ENCODE measurements at regions not wholly inside any gene's neighbourhood (a gene's known extent, or its start where the extent isn't known, plus 50 kb on each side); places are given as distances from the start of the nearest gene placed in this dataset.

DNA sequence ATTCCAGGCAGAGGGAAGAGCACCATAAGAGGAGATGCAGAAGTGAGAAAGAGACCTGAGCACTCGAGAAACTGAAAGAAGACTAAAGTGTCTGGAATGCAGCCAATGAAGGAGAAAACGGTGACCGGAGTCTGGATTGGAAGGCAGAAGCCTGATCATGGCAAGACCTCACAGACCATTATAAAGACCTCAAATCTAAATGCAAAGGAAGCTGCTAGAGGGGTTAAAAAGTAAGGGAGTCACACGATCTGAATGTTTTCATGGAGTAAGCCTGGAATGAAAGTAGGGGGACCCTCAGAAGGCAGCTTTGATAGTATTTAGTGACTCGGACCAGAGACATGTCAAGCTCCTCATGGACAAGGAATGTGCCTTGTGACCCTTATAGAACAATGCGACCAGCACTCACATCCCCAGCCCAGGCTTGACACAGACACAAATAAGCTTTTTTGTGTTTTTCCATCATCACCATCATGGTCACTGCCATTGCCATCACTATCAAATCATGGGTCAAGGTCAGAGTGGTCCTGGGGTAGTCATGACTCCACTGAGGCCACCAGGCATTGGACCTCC is 183.6 kb downstream of the SEC16B start:
- no peak for DNase-seq

DNA sequence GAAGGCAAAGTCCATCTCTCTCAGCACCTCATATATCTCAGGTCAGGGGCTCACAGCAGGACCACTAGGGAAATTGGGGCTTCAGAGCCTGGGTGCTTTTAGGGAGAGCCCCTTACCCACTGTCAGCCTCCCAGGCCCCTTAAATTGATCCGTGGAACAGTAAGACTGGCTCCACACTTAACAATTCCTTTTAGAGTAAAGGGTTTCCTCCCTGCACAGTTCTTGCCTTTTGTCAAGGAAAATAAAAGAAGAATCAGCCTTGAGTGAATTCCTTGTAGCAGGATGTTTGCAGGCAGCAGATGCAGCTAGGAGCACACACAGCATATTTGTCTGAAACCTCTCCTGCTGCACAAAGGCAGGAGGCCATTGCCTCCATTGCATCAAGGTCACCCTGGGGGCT is 184.9 kb downstream of the SEC16B start:
- DNase-seq, result no peak

- DNase-seq, result no peak
Measured at GRCh38 chr1:177784409-177784808, 185.4 kb downstream of the SEC16B start.

DNA sequence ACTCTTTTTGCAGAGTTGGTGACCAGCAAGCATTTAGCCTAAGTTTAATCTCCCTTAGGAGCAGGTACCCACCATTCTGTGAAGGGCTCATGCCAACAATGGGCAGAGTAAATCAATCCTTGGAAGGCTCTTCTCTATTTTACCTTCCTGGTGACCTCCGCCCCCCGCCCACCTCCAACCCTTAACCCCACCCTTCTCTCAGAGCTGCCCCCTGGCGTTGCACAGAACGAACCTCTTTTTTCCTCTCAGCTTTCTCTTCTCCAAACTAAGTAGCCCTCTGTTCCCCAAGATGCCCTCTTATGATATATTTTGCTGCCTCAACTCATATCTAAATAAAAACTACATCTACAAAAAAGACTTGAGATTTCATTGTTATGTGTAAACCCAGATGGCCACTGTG is 186.8 kb downstream of the SEC16B start:
- DNase-seq, result no peak

DNA sequence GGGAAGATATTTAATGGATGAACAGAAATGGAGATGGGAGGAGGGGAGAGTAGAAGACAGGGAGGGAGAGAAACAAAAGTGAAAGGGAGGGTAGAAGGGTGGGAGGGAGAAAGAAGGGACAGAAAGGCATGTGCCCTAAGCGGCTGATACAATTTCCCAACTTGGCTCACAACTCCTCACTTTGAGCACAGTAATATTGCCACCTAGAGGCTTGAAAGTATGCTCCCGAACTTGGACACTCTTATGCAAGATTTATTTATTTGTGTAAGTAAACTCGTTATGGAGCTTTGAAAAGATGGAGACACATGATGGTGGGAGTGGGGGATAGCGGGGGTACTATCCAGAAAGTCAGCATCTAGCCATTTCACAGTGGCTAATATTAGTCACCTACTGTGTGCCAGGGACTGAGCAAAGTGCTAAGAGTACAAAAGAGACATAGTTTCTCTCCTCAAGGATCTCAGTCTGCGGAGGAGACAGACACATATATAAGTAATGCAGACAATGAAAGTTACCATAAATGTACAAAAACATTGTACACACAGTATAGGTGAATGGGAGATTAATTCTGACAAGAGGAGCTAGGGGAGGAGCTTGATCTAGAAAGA is 189.7 kb downstream of the SEC16B start:
- DNase-seq, result peak in 2 of 14 donors; percentile 1 to 9

DNA sequence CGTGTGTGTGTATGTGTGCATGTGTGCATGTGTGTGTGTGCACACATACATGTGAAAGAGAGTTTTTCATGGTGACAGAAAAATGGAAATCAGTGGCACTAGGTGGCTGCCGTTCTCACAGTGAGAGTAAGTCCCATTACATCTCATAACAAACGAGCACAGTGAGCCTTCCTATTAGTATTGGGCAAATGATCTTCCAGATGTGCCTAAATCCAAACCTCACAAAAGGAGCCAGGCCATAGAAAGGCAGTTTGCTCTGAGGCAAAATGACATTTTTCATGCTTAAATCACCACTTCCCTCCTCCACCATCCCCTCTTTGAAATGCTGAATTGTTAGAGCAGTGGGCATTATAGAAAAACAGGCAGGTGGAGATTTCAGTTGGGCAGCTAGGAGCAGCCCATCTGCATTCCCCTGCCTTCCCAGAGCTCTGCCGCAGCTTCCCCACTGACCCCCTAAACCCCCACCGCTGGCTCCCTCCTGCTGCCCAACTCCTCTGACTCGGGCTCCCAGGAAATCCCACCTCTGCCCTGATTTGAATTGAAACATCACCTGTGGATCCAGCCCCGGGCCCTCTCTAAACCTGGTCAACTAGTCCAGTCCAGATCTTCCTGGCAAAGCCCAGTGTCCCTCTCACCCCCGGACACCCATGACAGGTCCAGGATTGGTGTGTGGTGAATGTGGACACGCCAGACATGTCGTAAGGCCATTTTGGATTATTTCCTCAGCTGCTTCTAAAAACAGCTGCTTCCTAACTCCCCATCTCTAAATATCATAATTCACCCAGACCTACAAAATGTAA is 190.5 kb downstream of the SEC16B start:
- no peak for DNase-seq

GRCh38 chr1:177775924-177776323 is 193.9 kb downstream of the SEC16B start:
- no peak for DNase-seq

DNA sequence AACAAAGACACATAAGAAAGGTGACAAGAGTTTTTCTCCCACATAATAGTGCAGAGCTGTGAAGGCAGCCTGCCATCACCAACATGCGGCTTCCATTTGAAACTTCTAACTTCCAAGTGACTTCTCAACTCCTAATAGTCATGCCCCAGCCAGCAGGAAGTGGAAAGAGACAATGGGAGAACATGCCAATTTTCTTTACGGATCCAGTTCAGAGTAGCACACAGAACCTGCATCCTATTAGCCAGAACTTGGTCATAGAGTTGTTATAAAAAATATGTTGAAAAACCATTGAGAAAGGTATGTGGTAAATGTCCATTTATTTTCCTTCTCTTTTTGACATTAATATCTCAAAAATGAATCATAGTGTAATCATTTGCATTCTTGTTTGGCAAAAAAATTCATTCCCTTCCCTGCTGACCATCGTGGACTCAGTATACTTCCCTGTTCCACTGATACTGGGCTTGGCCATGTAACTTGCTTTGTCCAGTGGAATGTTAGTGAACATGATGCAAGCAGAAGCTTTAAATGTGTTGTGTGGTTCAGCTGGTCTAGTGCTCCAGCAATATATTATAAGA is 197.4 kb downstream of the SEC16B start:
- no peak for DNase-seq

DNA sequence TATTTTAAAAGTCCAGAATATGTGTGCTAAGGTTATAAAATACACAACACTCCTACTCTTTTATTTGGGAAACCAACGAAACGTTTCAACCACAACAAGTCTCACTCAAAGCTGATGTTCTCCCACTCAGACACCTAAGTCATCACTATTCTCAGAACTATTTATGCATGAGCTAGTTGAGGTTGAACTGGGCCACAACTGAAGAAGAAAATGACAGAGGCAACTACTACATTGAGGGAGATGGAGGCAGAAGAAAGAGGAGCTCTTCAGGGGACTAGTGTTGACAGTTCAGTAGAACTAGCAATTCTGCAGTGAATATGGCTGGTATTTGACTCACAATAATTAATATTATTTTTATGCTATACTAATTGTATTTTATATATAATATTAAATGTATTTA is 198.2 kb downstream of the SEC16B start:
- DNase-seq, result no peak

- DNase-seq, result no peak
Measured at GRCh38 chr1:177770096-177770495, 199.8 kb downstream of the SEC16B start.

DNA sequence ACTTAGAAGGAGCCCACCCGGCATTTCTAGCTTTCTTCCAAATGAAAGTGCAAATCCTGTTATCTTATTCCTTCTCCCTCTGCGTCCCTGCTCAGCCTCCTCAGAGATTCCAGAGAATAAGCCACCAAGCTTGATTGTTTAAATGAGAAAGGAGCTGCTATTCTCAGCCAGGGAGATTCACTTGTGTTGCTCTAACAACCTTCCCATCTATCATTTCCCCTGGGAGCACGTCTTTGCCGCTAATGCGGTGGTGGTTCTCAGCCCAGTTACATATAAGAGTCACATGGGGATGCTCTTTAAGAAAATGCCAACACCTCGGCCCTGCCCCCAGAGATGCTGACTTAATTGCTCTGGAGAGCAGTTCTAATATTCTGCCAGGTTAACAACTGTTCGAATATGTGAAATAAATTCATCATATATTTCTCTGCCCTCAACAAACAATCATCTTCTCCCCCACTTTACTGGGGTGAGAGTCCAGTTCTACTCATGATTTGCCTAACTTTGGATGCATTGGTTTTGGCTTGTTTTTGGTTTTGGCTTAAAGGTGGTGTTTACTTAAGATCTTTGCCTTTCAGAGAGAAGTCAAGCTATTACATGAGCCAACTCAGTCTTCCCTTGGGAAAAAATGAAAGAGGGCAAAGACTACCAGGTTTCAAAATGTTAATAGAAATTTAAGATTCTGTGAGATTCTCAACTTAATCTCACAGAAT is 213.9 kb downstream of the SEC16B start:
- DNase-seq, result no peak

- DNase-seq, result no peak
Measured at GRCh38 chr1:177754603-177755002, 215.3 kb downstream of the SEC16B start.

DNA sequence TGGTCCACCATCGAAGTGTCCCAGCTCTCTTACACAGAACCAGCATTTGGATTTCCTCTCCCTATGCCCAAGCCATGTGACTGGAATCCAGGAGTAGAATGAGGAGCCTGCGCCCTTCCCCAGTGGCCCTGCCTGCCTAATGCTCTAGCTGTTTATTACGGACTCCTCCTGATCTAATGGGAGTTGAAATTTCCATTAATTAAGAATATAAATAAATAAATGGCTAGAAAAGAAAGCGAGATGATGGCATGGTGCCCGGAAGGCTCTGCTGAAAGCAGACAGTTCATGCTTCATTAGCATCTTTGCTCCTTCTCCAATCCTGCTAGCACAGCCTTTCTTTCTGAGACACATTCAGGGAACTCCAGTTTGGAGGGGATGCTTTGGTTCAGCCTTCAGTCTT is 216.2 kb downstream of the SEC16B start:
- DNase-seq, result peak in 2 of 14 donors; percentile 2 to 25

DNA sequence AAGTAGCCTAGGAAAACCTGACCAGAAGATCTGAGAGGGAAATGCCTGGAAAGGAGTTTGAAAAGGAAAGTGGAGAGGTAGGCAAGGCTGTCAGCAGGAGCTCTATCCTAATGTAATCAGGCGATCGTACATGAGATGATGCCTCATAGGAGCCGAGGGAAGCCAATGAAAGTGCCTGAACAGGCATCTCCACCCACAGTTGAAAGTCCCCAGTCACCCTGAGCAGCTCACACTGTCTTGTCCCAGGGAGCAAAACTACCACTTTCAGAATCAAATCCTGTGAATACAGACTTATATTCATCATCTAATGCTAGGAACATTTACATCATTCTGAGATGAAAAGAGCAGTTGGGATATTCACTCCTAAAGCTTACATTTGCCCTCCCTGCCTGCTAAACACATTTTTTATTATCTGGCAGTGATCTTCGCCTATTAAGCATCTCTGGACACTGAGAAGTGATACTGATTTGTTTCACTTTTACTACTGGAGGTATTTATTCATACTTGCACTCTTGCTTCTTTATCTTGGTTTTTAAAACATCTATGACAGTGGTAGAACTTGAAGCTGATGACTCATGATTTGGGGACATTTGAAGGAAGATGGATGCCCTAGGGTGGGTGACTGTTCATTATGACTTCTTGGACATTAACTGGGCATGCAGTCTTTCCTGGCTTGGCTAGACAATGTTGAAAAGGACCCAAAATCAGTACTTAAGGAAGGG is 221.6 kb downstream of the SEC16B start:
- DNase-seq, result no peak

- DNase-seq, result no peak
Measured at GRCh38 chr1:177746155-177746554, 223.7 kb downstream of the SEC16B start.

GRCh38 chr1:177744906-177745305 is 225.0 kb downstream of the SEC16B start:
- no peak for DNase-seq

GRCh38 chr1:177741476-177741875 is 228.4 kb downstream of the SEC16B start:
- DNase-seq, result no peak

- no peak for DNase-seq
Measured at GRCh38 chr1:177739780-177740179, 230.1 kb downstream of the SEC16B start.

DNA sequence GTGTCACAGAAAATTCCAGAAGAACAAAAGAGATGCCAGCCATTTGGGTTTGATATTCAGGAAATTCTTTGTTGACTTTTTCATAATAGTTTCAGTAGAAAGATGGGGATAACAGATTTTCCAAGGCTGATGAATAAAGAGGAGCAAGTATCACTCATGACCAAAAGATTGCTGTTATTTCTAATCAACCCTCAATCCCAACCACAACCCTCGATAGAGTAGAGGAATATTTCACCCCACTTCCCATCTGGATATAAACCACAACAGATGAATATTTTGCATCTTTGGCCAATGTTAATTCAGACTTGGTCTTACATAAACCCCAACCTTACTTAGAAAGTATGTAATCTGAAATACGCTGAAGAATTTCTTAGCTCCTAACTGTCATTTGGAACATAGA is 232.4 kb downstream of the SEC16B start:
- no peak for DNase-seq

DNA sequence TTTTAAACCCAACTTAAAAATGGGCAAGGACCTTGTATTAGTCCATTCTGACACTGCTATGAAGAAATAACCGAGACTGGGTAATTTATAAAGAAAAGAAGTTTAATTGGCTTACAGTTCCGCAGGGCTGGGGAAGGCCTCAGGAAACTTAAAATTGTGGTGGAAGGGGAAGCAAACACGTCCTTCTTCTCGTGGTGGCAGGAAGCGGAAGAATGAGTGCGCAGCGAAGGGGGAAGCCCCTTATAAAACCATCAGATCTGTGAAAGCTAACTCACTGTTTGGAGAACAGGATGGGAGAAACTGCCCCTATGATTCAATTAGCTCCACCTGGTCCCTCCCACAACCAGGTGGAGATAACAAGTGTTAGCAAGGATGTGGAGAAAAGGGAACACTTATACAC is 237.7 kb downstream of the SEC16B start:
- DNase-seq, result no peak

DNA sequence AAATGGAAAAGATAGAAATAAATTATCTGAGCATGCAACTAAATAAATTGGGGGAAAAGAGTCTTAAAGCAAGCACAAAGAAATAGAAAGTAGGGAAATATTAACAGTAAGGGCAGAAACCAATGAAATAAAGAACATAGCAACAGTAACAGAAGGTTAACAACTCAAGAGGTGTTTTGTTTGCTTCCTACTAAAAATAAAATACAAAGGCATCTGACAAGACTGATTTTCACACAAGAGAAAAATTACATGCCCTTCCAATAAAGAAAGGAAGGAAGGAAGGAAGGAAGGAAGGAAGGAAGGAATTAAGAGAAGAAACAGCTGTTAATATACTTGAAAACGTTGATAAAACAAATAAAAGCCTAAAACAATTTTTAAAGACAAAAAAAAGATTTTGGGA is 240.2 kb downstream of the SEC16B start:
- no peak for DNase-seq

DNA sequence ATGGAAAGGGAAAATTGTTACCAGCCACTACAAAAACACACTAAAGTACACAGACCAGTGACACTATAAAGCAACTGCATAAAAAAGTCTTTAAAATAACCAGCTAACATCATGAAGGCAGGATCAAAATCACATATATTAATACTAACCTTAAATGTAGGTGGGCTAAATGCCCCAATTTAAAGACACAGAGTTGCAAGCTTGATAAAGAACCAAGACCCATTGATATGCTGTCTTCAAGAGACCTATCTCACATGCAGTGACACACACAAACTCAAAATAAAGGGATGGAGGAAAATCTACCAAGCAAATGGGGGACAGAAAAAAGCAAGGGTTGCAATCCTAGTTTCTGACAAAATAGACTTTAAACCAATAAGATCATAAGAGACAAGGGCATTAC is 246.3 kb downstream of the SEC16B start:
- no peak for DNase-seq

Measured in C1 segment of cervical spinal cord (tissue), 14 donors.